GM12891 (cell line): ENCODE measurements at regions not wholly inside any gene's neighbourhood (a gene's known extent, or its start where the extent isn't known, plus 50 kb on each side); places are given as distances from the start of the nearest gene placed in this dataset.

Experiments used
- PAX5 ChIP-seq: IDR thresholded peaks from 2 replicates; pipeline ENCODE4 v1.6.1; 2011; ENCODE audit warnings: low read length, moderate library complexity, mild to moderate bottlenecking; ENCODE audit not compliant: insufficient read depth, severe bottlenecking
- POLR2A ChIP-seq: IDR thresholded peaks from 2 replicates; pipeline ENCODE4 v1.6.1; 2011; ENCODE audit warnings: low read depth, low read length, control low read depth
- POLR2AphosphoS5 ChIP-seq: IDR thresholded peaks from 2 replicates; pipeline ENCODE4 v1.6.1; 2011; ENCODE audit warnings: low read depth, low read length, control low read depth
- POU2F2 ChIP-seq: IDR thresholded peaks from 2 replicates; pipeline ENCODE4 v1.6.1; 2011; ENCODE audit warnings: low read depth, mild to moderate bottlenecking, control low read depth, low read length, moderate library complexity
- TAF1 ChIP-seq: IDR thresholded peaks from 2 replicates; pipeline ENCODE4 v1.6.1; 2011; ENCODE audit warnings: low read depth, low read length, control low read depth

- no peak for TF ChIP-seq TAF1
- TF ChIP-seq POLR2A, result no peak
- no peak for TF ChIP-seq POLR2AphosphoS5
- no peak for TF ChIP-seq POU2F2
- TF ChIP-seq PAX5, result no peak
Observed at GRCh38 chr5:92566113-92566786, 1014.8 kb downstream of the NR2F1-AS1 start.
